ENCODE measurements at regions not wholly inside any gene's neighbourhood (a gene's known extent, or its start where the extent isn't known, plus 50 kb on each side); places are given as distances from the start of the nearest gene placed in this dataset.

DNA sequence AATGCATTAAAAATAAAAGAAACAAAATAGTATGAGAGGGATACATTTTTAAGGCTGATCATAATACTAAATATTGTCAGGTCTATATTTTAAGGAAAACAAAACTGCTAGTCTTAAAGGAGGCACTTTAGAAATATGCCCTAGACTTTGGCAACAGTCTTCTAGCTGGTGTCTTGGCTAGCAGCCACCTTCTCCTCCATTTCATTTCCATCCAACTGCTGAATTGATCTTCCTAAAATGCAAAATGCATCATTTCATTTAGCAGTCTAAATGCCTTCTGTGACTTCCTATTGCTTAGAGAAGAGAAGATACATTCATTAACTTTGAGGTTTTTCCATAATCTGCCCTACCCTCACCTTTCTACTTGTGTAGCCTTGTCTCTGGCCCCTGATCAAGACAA is 1404.1 kb downstream of the CDH11 start:
- Histone ChIP-seq H3K9me3 (no peaks in the 10 kb centered on the region), H3K36me3 (ENCODE audit: control insufficient read depth, insufficient read depth, low read length) (no peaks in the 10 kb centered on the region), H3K4me1 (no peaks in the 10 kb centered on the region), H3K4me3 (ENCODE audit: low read depth, low read length) (no peak overlapping the region), H3K27me3 (replicated peaks; ENCODE audit: control insufficient read depth, insufficient read depth, low read length) (no peaks in the 10 kb centered on the region)
- H3K9me3 Mint-ChIP-seq (ENCODE audit: unreplicated experiment) = no peaks in the 10 kb centered on the region
- no peaks in the 10 kb centered on the region for H3K36me3 Mint-ChIP-seq (ENCODE audit: insufficient read depth, unreplicated experiment)
- no peaks in the 10 kb centered on the region for H3K27me3 Mint-ChIP-seq (ENCODE audit: insufficient read depth, unreplicated experiment)
- TF ChIP-seq, protein P1, sequence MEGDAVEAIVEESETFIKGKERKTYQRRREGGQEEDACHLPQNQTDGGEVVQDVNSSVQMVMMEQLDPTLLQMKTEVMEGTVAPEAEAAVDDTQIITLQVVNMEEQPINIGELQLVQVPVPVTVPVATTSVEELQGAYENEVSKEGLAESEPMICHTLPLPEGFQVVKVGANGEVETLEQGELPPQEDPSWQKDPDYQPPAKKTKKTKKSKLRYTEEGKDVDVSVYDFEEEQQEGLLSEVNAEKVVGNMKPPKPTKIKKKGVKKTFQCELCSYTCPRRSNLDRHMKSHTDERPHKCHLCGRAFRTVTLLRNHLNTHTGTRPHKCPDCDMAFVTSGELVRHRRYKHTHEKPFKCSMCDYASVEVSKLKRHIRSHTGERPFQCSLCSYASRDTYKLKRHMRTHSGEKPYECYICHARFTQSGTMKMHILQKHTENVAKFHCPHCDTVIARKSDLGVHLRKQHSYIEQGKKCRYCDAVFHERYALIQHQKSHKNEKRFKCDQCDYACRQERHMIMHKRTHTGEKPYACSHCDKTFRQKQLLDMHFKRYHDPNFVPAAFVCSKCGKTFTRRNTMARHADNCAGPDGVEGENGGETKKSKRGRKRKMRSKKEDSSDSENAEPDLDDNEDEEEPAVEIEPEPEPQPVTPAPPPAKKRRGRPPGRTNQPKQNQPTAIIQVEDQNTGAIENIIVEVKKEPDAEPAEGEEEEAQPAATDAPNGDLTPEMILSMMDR (IDR thresholded peaks at IDR 0.05; ENCODE audit: insufficient read depth in 1 of 2, low read depth in 1 of 2, low read length in 1 of 2, severe bottlenecking in 1 of 2, unreplicated experiment in 1 of 2) = no peak
- intact Hi-C loops (cut with micrococcal nuclease; ENCODE audit: unreplicated experiment) = no loop called here
- ChIA-PET POLR2A (no interaction called here), CTCF (no interaction called here)
- H3K4me3 Mint-ChIP-seq (ENCODE audit: unreplicated experiment) = no peak overlapping the region
- no peak overlapping the region for H3K27ac Mint-ChIP-seq (ENCODE audit: unreplicated experiment)
- BruUV-seq (replicated peaks) = no TSS peak
- DNase-seq = no peak
- no peaks in the 10 kb centered on the region for H3K4me1 Mint-ChIP-seq (ENCODE audit: low read depth, unreplicated experiment)

DNA sequence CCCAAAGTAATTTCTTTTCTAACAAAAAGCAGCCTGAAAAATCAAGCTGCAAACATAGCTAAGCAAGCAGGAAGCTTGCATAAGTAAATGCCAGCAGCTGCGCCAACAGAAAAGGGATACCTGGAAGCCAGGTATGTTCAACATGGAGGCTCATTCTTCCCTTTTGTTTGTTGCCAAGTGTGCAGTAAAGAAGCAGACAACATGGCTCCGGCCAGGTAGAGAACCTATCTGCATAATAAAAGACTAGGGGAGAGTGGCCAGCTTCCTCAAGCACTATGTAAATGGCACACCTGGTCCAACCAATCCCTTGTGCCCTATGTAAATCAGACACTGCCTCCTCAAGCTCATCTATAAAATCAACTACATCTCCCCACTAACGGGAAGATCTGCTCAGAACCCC is 1407.0 kb downstream of the CDH11 start:
- H3K4me3 Mint-ChIP-seq (ENCODE audit: unreplicated experiment) = no peak overlapping the region
- no peaks in the 10 kb centered on the region for H3K9me3 Mint-ChIP-seq (ENCODE audit: unreplicated experiment)
- H3K36me3 ChIP-seq (ENCODE audit: control insufficient read depth, insufficient read depth, low read length) = no peaks in the 10 kb centered on the region
- H3K9me3 ChIP-seq = no peaks in the 10 kb centered on the region
- H3K4me1 Mint-ChIP-seq (ENCODE audit: low read depth, unreplicated experiment) = no peaks in the 10 kb centered on the region
- BruUV-seq (replicated peaks) = no TSS peak
- ChIA-PET POLR2A (no interaction called here), CTCF (no interaction called here)
- TF ChIP-seq, protein P1 (IDR thresholded peaks at IDR 0.05; ENCODE audit: insufficient read depth in 1 of 2, low read depth in 1 of 2, low read length in 1 of 2, severe bottlenecking in 1 of 2, unreplicated experiment in 1 of 2) = no peak
- H3K27me3 Mint-ChIP-seq (ENCODE audit: insufficient read depth, unreplicated experiment) = no peaks in the 10 kb centered on the region
- no peak overlapping the region for H3K4me3 ChIP-seq (ENCODE audit: low read depth, low read length)
- H3K27me3 ChIP-seq (replicated peaks; ENCODE audit: control insufficient read depth, insufficient read depth, low read length) = no peaks in the 10 kb centered on the region
- H3K27ac Mint-ChIP-seq (ENCODE audit: unreplicated experiment) = no peak overlapping the region
- H3K4me1 ChIP-seq = no peaks in the 10 kb centered on the region
- no peaks in the 10 kb centered on the region for H3K36me3 Mint-ChIP-seq (ENCODE audit: insufficient read depth, unreplicated experiment)
- intact Hi-C loops (cut with micrococcal nuclease; ENCODE audit: unreplicated experiment) = no loop called here
- no peak for DNase-seq

DNA sequence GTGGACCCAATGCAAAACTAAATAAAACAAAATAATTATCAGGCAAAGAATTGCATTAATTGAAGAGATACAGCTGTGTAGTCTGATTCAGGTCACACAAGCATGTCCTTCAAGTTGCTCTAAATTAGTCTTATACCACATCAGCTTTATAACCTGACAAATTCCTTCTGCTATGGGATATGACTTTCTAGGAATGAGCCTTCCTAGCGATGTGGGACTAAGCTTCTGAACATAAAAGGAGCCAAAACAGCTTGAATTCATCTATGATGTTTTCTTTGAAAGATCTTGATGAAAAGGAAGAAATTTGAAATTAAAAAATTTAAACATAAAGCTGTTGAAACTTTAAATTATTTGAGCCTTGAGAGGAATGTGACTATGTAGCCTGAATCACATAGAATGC is 1409.1 kb downstream of the CDH11 start:
- H3K4me1 ChIP-seq = no peaks in the 10 kb centered on the region
- no peak for DNase-seq

More for the DNA sequence above, 1409.1 kb downstream of the CDH11 start:
- ChIA-PET CTCF (no interaction called here), POLR2A (no interaction called here)
- no peaks in the 10 kb centered on the region for H3K9me3 ChIP-seq
- H3K4me1 Mint-ChIP-seq (ENCODE audit: low read depth, unreplicated experiment) = no peaks in the 10 kb centered on the region
- BruUV-seq (replicated peaks) = no TSS peak
- H3K36me3 Mint-ChIP-seq (ENCODE audit: insufficient read depth, unreplicated experiment) = no peaks in the 10 kb centered on the region
- no peaks in the 10 kb centered on the region for H3K27me3 Mint-ChIP-seq (ENCODE audit: insufficient read depth, unreplicated experiment)
- H3K4me3 ChIP-seq (ENCODE audit: low read depth, low read length) = no peak overlapping the region
- no peak overlapping the region for H3K4me3 Mint-ChIP-seq (ENCODE audit: unreplicated experiment)
- TF ChIP-seq, protein P1 (IDR thresholded peaks at IDR 0.05; ENCODE audit: insufficient read depth in 1 of 2, low read depth in 1 of 2, low read length in 1 of 2, severe bottlenecking in 1 of 2, unreplicated experiment in 1 of 2) = no peak
- H3K36me3 ChIP-seq (ENCODE audit: control insufficient read depth, insufficient read depth, low read length) = no peaks in the 10 kb centered on the region
- H3K27me3 ChIP-seq (replicated peaks; ENCODE audit: control insufficient read depth, insufficient read depth, low read length) = no peaks in the 10 kb centered on the region
- intact Hi-C loops (cut with micrococcal nuclease; ENCODE audit: unreplicated experiment) = no loop called here
- no peak overlapping the region for H3K27ac Mint-ChIP-seq (ENCODE audit: unreplicated experiment)
- H3K9me3 Mint-ChIP-seq (ENCODE audit: unreplicated experiment) = no peaks in the 10 kb centered on the region
